GM23338 (cell line): ENCODE measurements at regions not wholly inside any gene's neighbourhood (a gene's known extent, or its start where the extent isn't known, plus 50 kb on each side); places are given as distances from the start of the nearest gene placed in this dataset.

Experiments used
- ATAC-seq: fragments of 200-7000 bp; cut with Tn5 transposase; 3 replicates; pipeline ENCODE4 v1.9.1; 2020
- DNase-seq: peaks from one replicate; pipeline ENCODE4 v3.0.0-alpha.2; 2015; ENCODE audit warnings: low spot score
- H2AFZ ChIP-seq: fragments of 200-600 bp; sonication (generic); 2 replicates; pipeline ENCODE4 v1.8.0; 2016; ENCODE audit warnings: antibody characterized with exemption, mild to moderate bottlenecking, moderate library complexity
- H3F3A ChIP-seq: fragments of 200-600 bp; sonication (generic); replicated peaks from 2 replicates; pipeline ENCODE4 v1.8.0; 2017; ENCODE audit warnings: antibody characterized with exemption, mixed run types, low read depth
- H3K27ac ChIP-seq: fragments of 200-600 bp; sonication (generic); 2 replicates; pipeline ENCODE4 v1.6.1; 2016; ENCODE audit warnings: low read depth
- H3K27me3 ChIP-seq: fragments of 200-600 bp; sonication (generic); 2 replicates; pipeline ENCODE4 v1.8.0; 2016; ENCODE audit warnings: mild to moderate bottlenecking, mixed run types, moderate library complexity; ENCODE audit not compliant: insufficient read depth
- H3K36me3 ChIP-seq: fragments of 200-600 bp; sonication (generic); 2 replicates; pipeline ENCODE4 v1.8.0; 2016; ENCODE audit warnings: mild to moderate bottlenecking; ENCODE audit not compliant: insufficient read depth
- H3K4me1 ChIP-seq: fragments of 200-600 bp; sonication (generic); 2 replicates; pipeline ENCODE4 v1.8.0; 2016; ENCODE audit warnings: mild to moderate bottlenecking, moderate library complexity; ENCODE audit not compliant: insufficient read depth
- H3K4me2 ChIP-seq: fragments of 200-600 bp; sonication (generic); 2 replicates; pipeline ENCODE4 v1.7.1; 2017; ENCODE audit warnings: mixed run types
- H3K4me3 ChIP-seq: fragments of 200-600 bp; sonication (generic); 2 replicates; pipeline ENCODE4 v1.6.1; 2016; ENCODE audit warnings: mixed run types
- H3K79me2 ChIP-seq: fragments of 200-600 bp; sonication (generic); replicated peaks from 2 replicates; pipeline ENCODE4 v1.8.0; 2017; ENCODE audit warnings: mild to moderate bottlenecking; ENCODE audit not compliant: insufficient read depth
- H3K9me2 ChIP-seq: fragments of 200-600 bp; sonication (generic); 2 replicates; pipeline ENCODE4 v1.8.0; 2017; ENCODE audit not compliant: insufficient read depth
- H4K20me1 ChIP-seq: fragments of 200-600 bp; sonication (generic); replicated peaks from 2 replicates; pipeline ENCODE4 v1.8.0; 2017; ENCODE audit warnings: mild to moderate bottlenecking; ENCODE audit not compliant: insufficient read depth
- H3K27ac Mint-ChIP-seq: 2 replicates; pipeline ENCODE4 v1.8.0; 2020; ENCODE audit warnings: inconsistent platforms, mild to moderate bottlenecking, moderate library complexity, mixed read lengths
- H3K27me3 Mint-ChIP-seq: 3 replicates; pipeline ENCODE4 v1.8.0; 2022; ENCODE audit warnings: low read depth, mild to moderate bottlenecking, moderate library complexity, mixed read lengths, inconsistent platforms; ENCODE audit not compliant: insufficient read depth, poor library complexity
- H3K36me3 Mint-ChIP-seq: 3 replicates; pipeline ENCODE4 v1.8.0; 2021; ENCODE audit warnings: low read depth, mild to moderate bottlenecking, inconsistent platforms, moderate library complexity, mixed read lengths
- H3K4me1 Mint-ChIP-seq: 3 replicates; pipeline ENCODE4 v1.8.0; 2020; ENCODE audit warnings: mild to moderate bottlenecking, inconsistent platforms, mixed read lengths
- H3K4me3 Mint-ChIP-seq: 3 replicates; pipeline ENCODE4 v1.8.0; 2021; ENCODE audit warnings: moderate library complexity, mild to moderate bottlenecking, inconsistent platforms, mixed read lengths
- H3K9me3 Mint-ChIP-seq: 3 replicates; pipeline ENCODE4 v1.8.0; 2020; ENCODE audit warnings: moderate library complexity, mild to moderate bottlenecking, inconsistent platforms, mixed read lengths
- CREB1 ChIP-seq: fragments of 250-450 bp; sonication (Bioruptor Pico); IDR thresholded peaks from 2 replicates; pipeline ENCODE4 v1.5.0; 2020; ENCODE audit warnings: low read depth, mild to moderate bottlenecking, moderate library complexity
- CTCF ChIP-seq, 2 experiments: fragments of 200-600 bp in 1 of 2; sonication (generic) in 1 of 2; conservative IDR thresholded peaks; 2 replicates each; pipeline versions ENCODE4 v1.5.1 to v1.6.1; 2016 to 2017; ENCODE audit warnings: antibody characterized with exemption in 2 of 2, low read depth in 2 of 2, mild to moderate bottlenecking in 2 of 2, moderate library complexity in 1 of 2
- ETS1 ChIP-seq: IDR thresholded peaks from 2 replicates; pipeline ENCODE4 v1.6.1; 2016; ENCODE audit warnings: antibody characterized with exemption
- EZH2 ChIP-seq: fragments of 200-600 bp; sonication (generic); IDR thresholded peaks from one replicate; pipeline ENCODE4 v1.8.0; 2017; ENCODE audit warnings: antibody characterized with exemption, mild to moderate bottlenecking, low read depth; ENCODE audit not compliant: unreplicated experiment
- EZH2phosphoT487 ChIP-seq: fragments of 200-600 bp; sonication (generic); IDR thresholded peaks from one replicate; pipeline ENCODE4 v1.8.1; 2018; ENCODE audit warnings: antibody characterized with exemption; ENCODE audit not compliant: unreplicated experiment
- JUNB ChIP-seq: IDR thresholded peaks from one replicate; pipeline ENCODE4 v1.6.1; 2016; ENCODE audit warnings: antibody characterized with exemption; ENCODE audit not compliant: unreplicated experiment
- NANOG ChIP-seq: IDR thresholded peaks from 2 replicates; pipeline ENCODE4 v1.6.1; 2016; ENCODE audit warnings: antibody characterized with exemption, borderline replicate concordance
- POLR2AphosphoS5 ChIP-seq: IDR thresholded peaks from 2 replicates; pipeline ENCODE4 v1.6.1; 2016; ENCODE audit warnings: antibody characterized with exemption, low read depth
- REST ChIP-seq: IDR thresholded peaks from one replicate; pipeline ENCODE4 v1.6.1; 2018; ENCODE audit warnings: antibody characterized with exemption; ENCODE audit not compliant: unreplicated experiment
- STAT1 ChIP-seq: IDR thresholded peaks from one replicate; pipeline ENCODE4 v1.6.1; 2016; ENCODE audit warnings: antibody characterized with exemption; ENCODE audit not compliant: unreplicated experiment
- ZNF114 ChIP-seq: fragments of 250-450 bp; sonication (Bioruptor Pico); IDR thresholded peaks from 2 replicates; pipeline ENCODE4 v1.5.0; 2020; ENCODE audit warnings: mild to moderate bottlenecking, moderate library complexity
- ZNF331 ChIP-seq: fragments of 250-450 bp; sonication (Bioruptor Pico); IDR thresholded peaks from 2 replicates; pipeline ENCODE4 v1.5.0; 2020; ENCODE audit warnings: low read depth, mild to moderate bottlenecking, moderate library complexity

GRCh38 chr16:63223851-63224250 is 1187.6 kb upstream of the CDH8 start:
- H3K27ac ChIP-seq: no peak overlapping the region
- TF ChIP-seq EZH2phosphoT487 (no peak), POLR2AphosphoS5 (no peak), STAT1 (no peak), CTCF (conservative IDR thresholded peaks at IDR 0.05; ENCODE audit: low read depth in 2 of 2) (no peak), ZNF331 (CRISPR knock-in tag) (no peak), REST (no peak), ETS1 (no peak), ZNF114 (no peak), EZH2 (no peak), JUNB (no peak), CREB1 (no peak), NANOG (no peak)
- H3K27me3 Mint-ChIP-seq: peaks cover 2% of the 10 kb centered on the region
- ATAC-seq (no peak), DNase-seq (no peak)
- no peaks in the 10 kb centered on the region for H3K36me3 Mint-ChIP-seq
- no peaks in the 10 kb centered on the region for H3K79me2 ChIP-seq
- H3K9me3 Mint-ChIP-seq: no peaks in the 10 kb centered on the region; the same call in 2 of the 3 replicates
- H4K20me1 ChIP-seq: no peaks in the 10 kb centered on the region
- H3K4me3 ChIP-seq: no peak overlapping the region
- no peaks in the 10 kb centered on the region; the same call in 2 of the 3 replicates for H3K4me1 Mint-ChIP-seq
- no peaks in the 10 kb centered on the region for H3K36me3 ChIP-seq
- H3K9me2 ChIP-seq: no peaks in the 10 kb centered on the region
- no peak overlapping the region for H2AFZ ChIP-seq
- H3K4me1 ChIP-seq: no peaks in the 10 kb centered on the region
- H3K4me3 Mint-ChIP-seq: no peak overlapping the region
- H3F3A ChIP-seq: no peaks in the 10 kb centered on the region
- no peaks in the 10 kb centered on the region for H3K27me3 ChIP-seq
- H3K4me2 ChIP-seq: no peak overlapping the region
- no peak overlapping the region for H3K27ac Mint-ChIP-seq
